ENCODE measurements at regions not wholly inside any gene's neighbourhood (a gene's known extent, or its start where the extent isn't known, plus 50 kb on each side); places are given as distances from the start of the nearest gene placed in this dataset.
"Not testable (repeated sequence)": the region's sequence is repeated elsewhere in the genome, so short reads cannot be mapped to it uniquely, and the experiment has no call there.

- not testable (repeated sequence) for DNase-seq (ENCODE audit: low spot score)
Measured at GRCh38 chr5:27095761-27096160, 57.4 kb upstream of the CDH9 start.

GRCh38 chr5:27093279-27093678, 54.9 kb upstream of the CDH9 start:
- DNase-seq (ENCODE audit: low spot score) = no peak

GRCh38 chr5:27091858-27092257, 53.5 kb upstream of the CDH9 start:
- DNase-seq (ENCODE audit: low spot score) = no peak

- not testable (repeated sequence) for DNase-seq (ENCODE audit: low spot score)
Measured at GRCh38 chr5:27088822-27089221, 50.4 kb upstream of the CDH9 start.
